ENCODE measurements at regions not wholly inside any gene's neighbourhood (a gene's known extent, or its start where the extent isn't known, plus 50 kb on each side); places are given as distances from the start of the nearest gene placed in this dataset.

DNA sequence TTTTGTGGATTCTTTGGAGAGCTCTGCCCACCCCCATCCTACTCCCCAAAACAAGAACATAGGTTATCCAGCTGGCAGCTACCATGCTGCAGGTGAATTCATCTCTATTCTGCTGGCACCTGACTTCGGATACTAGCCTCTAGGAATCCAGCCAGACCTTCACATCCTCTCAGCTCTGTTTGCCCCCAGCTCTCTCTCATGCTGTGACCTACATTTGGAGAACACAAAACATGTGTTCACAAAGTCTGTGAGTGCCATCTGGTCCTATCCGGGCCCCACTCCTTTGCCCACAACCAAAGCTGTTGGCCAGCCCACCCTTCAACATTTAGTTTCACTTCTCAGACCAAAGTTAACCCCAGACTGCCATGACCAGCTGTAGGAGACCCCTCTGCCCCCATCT is 89.4 kb upstream of the C3orf80 start:
- Histone ChIP-seq H3K4me1 (ENCODE audit: insufficient read depth, insufficient read length) (peaks cover 5% of the 10 kb centered on the region), H3K4me3 (ENCODE audit: insufficient read length, low read depth) (no peak overlapping the region), H3K36me3 (ENCODE audit: insufficient read depth, insufficient read length, low read length) (no peaks in the 10 kb centered on the region), H3K9me3 (ENCODE audit: insufficient read depth, low read length) (no peaks in the 10 kb centered on the region), H3K27me3 (ENCODE audit: insufficient read depth, insufficient read length) (no peaks in the 10 kb centered on the region), H3K9ac (ENCODE audit: insufficient read length, low read depth) (no peak overlapping the region)
- no peak for DNase-seq (ENCODE audit: low read depth, low spot score)
- no peak for TF ChIP-seq SUZ12 (IDR thresholded peaks at IDR 0.05; ENCODE audit: extremely low read depth, insufficient read depth, insufficient read length)
- TF ChIP-seq ZNF274 (IDR thresholded peaks at IDR 0.05; ENCODE audit: low read depth, low read length): no peak
- TF ChIP-seq YY1 (IDR thresholded peaks at IDR 0.05; ENCODE audit: insufficient read depth, insufficient read length): no peak

DNA sequence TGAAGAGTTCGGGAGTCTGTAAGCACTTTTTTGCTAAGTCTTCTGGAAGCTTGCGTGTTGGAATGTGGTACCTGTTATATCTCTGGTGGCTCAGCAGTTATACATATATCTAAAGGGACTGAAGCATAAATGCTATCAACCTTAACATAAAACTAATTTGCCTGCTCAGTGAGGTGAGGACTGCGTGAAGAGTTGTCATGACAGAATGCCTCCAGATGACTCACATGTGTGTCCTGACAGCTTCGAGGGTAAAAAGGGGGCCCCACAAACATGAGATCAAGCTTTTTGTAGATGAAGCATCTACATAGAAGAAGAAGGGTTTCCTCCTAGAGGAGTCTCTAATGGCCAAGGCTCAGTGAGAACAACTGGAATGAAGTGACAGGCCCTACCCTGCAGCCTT is 88.8 kb upstream of the C3orf80 start:
- TF ChIP-seq YY1 (IDR thresholded peaks at IDR 0.05; ENCODE audit: insufficient read depth, insufficient read length) (no peak), ZNF274 (IDR thresholded peaks at IDR 0.05; ENCODE audit: low read depth, low read length) (no peak), SUZ12 (IDR thresholded peaks at IDR 0.05; ENCODE audit: extremely low read depth, insufficient read depth, insufficient read length) (no peak)
- H3K36me3 ChIP-seq (ENCODE audit: insufficient read depth, insufficient read length, low read length): no peaks in the 10 kb centered on the region

DNA sequence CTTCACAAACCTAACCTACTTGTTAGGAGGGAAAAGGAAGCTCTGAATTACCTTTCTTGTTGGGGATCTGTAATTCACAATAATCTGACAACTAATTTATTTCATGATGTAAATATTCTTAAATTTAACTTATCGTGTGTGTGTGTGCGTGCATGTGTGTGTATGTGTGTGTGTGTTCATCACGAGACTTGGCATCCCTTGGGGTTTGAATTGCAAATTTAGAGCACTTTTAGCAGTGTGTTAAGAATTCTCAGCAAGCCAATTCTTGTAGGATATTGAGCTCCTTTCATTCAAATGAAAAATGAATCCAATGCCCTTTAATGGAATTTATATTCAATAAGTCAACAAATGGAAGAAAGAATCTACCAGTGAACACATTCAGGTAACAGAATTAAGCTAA is 85.9 kb upstream of the C3orf80 start:
- Histone ChIP-seq H3K9me3 (ENCODE audit: insufficient read depth, low read length) (peaks cover 16% of the 10 kb centered on the region), H3K4me3 (ENCODE audit: insufficient read length, low read depth) (no peak overlapping the region), H3K9ac (ENCODE audit: insufficient read length, low read depth) (no peak overlapping the region), H3K27me3 (ENCODE audit: insufficient read depth, insufficient read length) (no peaks in the 10 kb centered on the region), H3K36me3 (ENCODE audit: insufficient read depth, insufficient read length, low read length) (no peaks in the 10 kb centered on the region), H3K4me1 (ENCODE audit: insufficient read depth, insufficient read length) (peaks cover 3% of the 10 kb centered on the region)
- no peak for DNase-seq (ENCODE audit: low read depth, low spot score)
- TF ChIP-seq SUZ12 (IDR thresholded peaks at IDR 0.05; ENCODE audit: extremely low read depth, insufficient read depth, insufficient read length) (no peak), YY1 (IDR thresholded peaks at IDR 0.05; ENCODE audit: insufficient read depth, insufficient read length) (no peak), ZNF274 (IDR thresholded peaks at IDR 0.05; ENCODE audit: low read depth, low read length) (no peak)

More for the DNA sequence above, 88.8 kb upstream of the C3orf80 start:
- Histone ChIP-seq H3K9ac (ENCODE audit: insufficient read length, low read depth) (no peak overlapping the region), H3K9me3 (ENCODE audit: insufficient read depth, low read length) (no peaks in the 10 kb centered on the region), H3K4me1 (ENCODE audit: insufficient read depth, insufficient read length) (peaks cover 5% of the 10 kb centered on the region), H3K4me3 (ENCODE audit: insufficient read length, low read depth) (no peak overlapping the region), H3K27me3 (ENCODE audit: insufficient read depth, insufficient read length) (no peaks in the 10 kb centered on the region)
- no peak for DNase-seq (ENCODE audit: low read depth, low spot score)

DNA sequence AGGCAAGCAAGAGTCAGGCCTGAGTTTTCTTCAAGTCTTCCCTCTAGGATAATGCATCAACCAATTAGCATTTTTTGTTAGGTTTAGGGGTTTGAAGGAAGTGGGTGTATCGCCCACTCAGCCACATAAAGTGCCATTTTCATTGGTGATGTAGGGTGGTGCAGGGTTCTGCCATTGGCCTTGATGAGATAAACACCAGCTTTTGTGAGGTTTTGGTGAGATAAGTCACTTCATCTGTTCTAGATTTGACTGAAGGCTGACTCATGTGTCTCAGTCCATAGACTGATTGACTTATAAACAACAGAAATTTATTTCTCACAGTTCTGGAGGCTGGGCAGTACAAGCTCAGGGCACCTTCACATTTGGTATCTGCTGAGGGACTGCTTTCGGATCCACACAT is 84.5 kb upstream of the C3orf80 start:
- no peak for DNase-seq (ENCODE audit: low read depth, low spot score)
- H3K4me1 ChIP-seq (ENCODE audit: insufficient read depth, insufficient read length): no peaks in the 10 kb centered on the region
- H3K36me3 ChIP-seq (ENCODE audit: insufficient read depth, insufficient read length, low read length): no peaks in the 10 kb centered on the region
- H3K27me3 ChIP-seq (ENCODE audit: insufficient read depth, insufficient read length): no peaks in the 10 kb centered on the region
- no peak overlapping the region for H3K9ac ChIP-seq (ENCODE audit: insufficient read length, low read depth)
- no peak overlapping the region for H3K4me3 ChIP-seq (ENCODE audit: insufficient read length, low read depth)
- no peak for TF ChIP-seq YY1 (IDR thresholded peaks at IDR 0.05; ENCODE audit: insufficient read depth, insufficient read length)
- TF ChIP-seq ZNF274 (IDR thresholded peaks at IDR 0.05; ENCODE audit: low read depth, low read length): no peak
- TF ChIP-seq SUZ12 (IDR thresholded peaks at IDR 0.05; ENCODE audit: extremely low read depth, insufficient read depth, insufficient read length): no peak
- H3K9me3 ChIP-seq (ENCODE audit: insufficient read depth, low read length): peaks cover 16% of the 10 kb centered on the region

DNA sequence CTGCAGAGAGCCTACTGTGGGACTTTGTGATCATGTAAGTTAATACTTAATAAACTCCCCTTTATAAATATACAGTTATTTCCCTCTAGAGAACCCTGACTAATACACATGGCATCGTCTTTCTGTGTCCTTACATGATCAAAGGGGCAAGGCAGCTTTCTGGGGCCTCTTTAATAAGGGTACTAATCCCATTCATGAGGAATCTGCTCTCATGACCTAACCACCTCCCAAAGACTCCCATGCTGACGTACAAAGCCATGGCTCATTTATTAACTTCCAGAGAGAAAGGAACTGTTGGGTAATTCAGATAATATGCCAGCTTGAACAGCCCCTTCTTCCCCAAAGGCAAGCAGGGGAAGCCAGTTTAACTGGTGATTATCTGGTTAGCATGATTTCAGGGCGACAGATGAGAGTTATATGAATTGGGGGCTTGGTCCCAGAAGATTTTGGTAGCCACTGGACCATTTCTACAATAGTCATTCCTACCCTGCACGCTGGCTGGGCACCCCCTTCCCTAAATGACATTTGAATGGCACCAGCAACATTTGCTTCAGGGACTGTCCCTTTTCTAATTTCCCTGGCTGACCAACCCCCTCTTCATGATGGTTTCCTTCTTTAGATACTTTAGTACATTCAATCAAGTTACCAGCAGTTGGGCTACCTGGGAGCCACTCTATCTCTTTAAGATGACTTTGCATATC is 83.6 kb upstream of the C3orf80 start:
- no peak for DNase-seq (ENCODE audit: low read depth, low spot score)
- H3K4me1 ChIP-seq (ENCODE audit: insufficient read depth, insufficient read length): no peaks in the 10 kb centered on the region
- H3K4me3 ChIP-seq (ENCODE audit: insufficient read length, low read depth): no peak overlapping the region
- no peaks in the 10 kb centered on the region for H3K27me3 ChIP-seq (ENCODE audit: insufficient read depth, insufficient read length)
- H3K9me3 ChIP-seq (ENCODE audit: insufficient read depth, low read length): peaks cover 16% of the 10 kb centered on the region
- H3K36me3 ChIP-seq (ENCODE audit: insufficient read depth, insufficient read length, low read length): no peaks in the 10 kb centered on the region
- TF ChIP-seq SUZ12 (IDR thresholded peaks at IDR 0.05; ENCODE audit: extremely low read depth, insufficient read depth, insufficient read length) (no peak), YY1 (IDR thresholded peaks at IDR 0.05; ENCODE audit: insufficient read depth, insufficient read length) (no peak), ZNF274 (IDR thresholded peaks at IDR 0.05; ENCODE audit: low read depth, low read length) (no peak)
- H3K9ac ChIP-seq (ENCODE audit: insufficient read length, low read depth): no peak overlapping the region

DNA sequence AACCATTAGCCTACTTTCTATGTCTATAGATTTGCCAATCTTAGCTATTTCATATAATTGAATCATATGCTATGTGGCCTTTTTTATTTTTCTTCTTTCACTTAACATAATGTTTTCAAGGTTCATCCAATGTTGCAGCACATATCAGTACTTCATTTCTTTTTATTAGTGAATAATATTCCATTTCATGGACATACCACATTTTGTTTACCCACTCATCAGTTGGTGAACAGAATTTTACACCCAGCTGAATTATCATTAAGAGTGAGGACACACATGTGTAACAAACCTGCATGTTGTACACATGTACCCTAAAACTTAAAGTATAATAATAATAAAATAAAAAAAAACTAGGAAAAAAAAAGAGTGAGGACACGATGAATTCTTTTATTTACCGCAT is 81.7 kb upstream of the C3orf80 start:
- no peaks in the 10 kb centered on the region for H3K4me1 ChIP-seq (ENCODE audit: insufficient read depth, insufficient read length)
- no peak overlapping the region for H3K9ac ChIP-seq (ENCODE audit: insufficient read length, low read depth)
- no peaks in the 10 kb centered on the region for H3K36me3 ChIP-seq (ENCODE audit: insufficient read depth, insufficient read length, low read length)
- no peaks in the 10 kb centered on the region for H3K27me3 ChIP-seq (ENCODE audit: insufficient read depth, insufficient read length)
- no peak overlapping the region for H3K4me3 ChIP-seq (ENCODE audit: insufficient read length, low read depth)
- TF ChIP-seq SUZ12 (IDR thresholded peaks at IDR 0.05; ENCODE audit: extremely low read depth, insufficient read depth, insufficient read length): no peak
- TF ChIP-seq ZNF274 (IDR thresholded peaks at IDR 0.05; ENCODE audit: low read depth, low read length): no peak
- TF ChIP-seq YY1 (IDR thresholded peaks at IDR 0.05; ENCODE audit: insufficient read depth, insufficient read length): no peak
- DNase-seq (ENCODE audit: low read depth, low spot score): no peak
- H3K9me3 ChIP-seq (ENCODE audit: insufficient read depth, low read length): peaks cover 16% of the 10 kb centered on the region

DNA sequence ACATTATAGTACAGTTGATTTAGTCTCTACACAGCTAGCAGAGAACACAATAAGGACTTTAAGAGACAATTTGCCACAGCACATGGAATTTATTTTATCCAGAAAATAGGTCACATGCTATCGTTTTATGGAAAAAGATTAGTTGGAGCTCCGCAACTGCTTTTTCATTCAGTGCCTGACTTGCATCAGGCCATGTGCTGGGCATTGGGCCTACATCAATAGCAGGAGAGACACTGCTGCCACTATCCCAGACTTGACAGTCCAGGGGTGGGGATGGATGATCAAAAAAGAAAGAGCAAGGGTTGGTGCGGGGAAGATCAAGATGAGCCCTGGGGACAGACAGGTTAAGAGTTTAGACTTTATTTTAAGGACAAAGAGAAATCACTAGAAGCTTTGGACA is 75.2 kb upstream of the C3orf80 start:
- no peak for TF ChIP-seq YY1 (IDR thresholded peaks at IDR 0.05; ENCODE audit: insufficient read depth, insufficient read length)
- no peak for TF ChIP-seq ZNF274 (IDR thresholded peaks at IDR 0.05; ENCODE audit: low read depth, low read length)
- TF ChIP-seq SUZ12 (IDR thresholded peaks at IDR 0.05; ENCODE audit: extremely low read depth, insufficient read depth, insufficient read length): no peak
- DNase-seq (ENCODE audit: low read depth, low spot score): no peak
- Histone ChIP-seq H3K4me1 (ENCODE audit: insufficient read depth, insufficient read length) (no peaks in the 10 kb centered on the region), H3K36me3 (ENCODE audit: insufficient read depth, insufficient read length, low read length) (no peaks in the 10 kb centered on the region), H3K4me3 (ENCODE audit: insufficient read length, low read depth) (no peak overlapping the region), H3K27me3 (ENCODE audit: insufficient read depth, insufficient read length) (no peaks in the 10 kb centered on the region), H3K9me3 (ENCODE audit: insufficient read depth, low read length) (no peaks in the 10 kb centered on the region), H3K9ac (ENCODE audit: insufficient read length, low read depth) (no peak overlapping the region)

Measured in NT2/D1 (cell line).